IMR-90 (cell line): ENCODE measurements at regions not wholly inside any gene's neighbourhood (a gene's known extent, or its start where the extent isn't known, plus 50 kb on each side); places are given as distances from the start of the nearest gene placed in this dataset.

Experiments used
- ATAC-seq: fragments of 200-7000 bp; cut with Tn5 transposase; 2 replicates; pipeline ENCODE4 v1.9.1; 2020; ENCODE audit warnings: low read depth, mild to moderate bottlenecking, moderate library complexity
- BruUV-seq: library from RNA; stranded (reverse); fragments of 400-500 nt; replicated peaks from 2 replicates; lab custom pipeline; 2021; lab: Mats Ljungman, UMichigan
- CTCF ChIA-PET: fragments of 300-600 bp; formaldehyde crosslinking; extraction: SDS; loops from one replicate; lab custom pipeline; 2021; ENCODE audit warnings: antibody characterized with exemption; lab: Yijun Ruan, JAX
- POLR2A ChIA-PET: fragments of 300-600 bp; sonication (Branson Sonifier 250); formaldehyde crosslinking; loops from one replicate; lab custom pipeline; 2022; ENCODE audit warnings: antibody characterized with exemption; ENCODE audit not compliant: unreplicated experiment; lab: Charles Lee
- DNase-seq: peaks from one replicate; pipeline ENCODE4 v3.0.0; 2013
- H2AFZ ChIP-seq: replicated peaks from 2 replicates; pipeline ENCODE3; 2013; ENCODE audit warnings: low read length, mild to moderate bottlenecking; ENCODE audit not compliant: poor library complexity
- H2AK5ac ChIP-seq: 2 replicates; pipeline ENCODE4 v1.6.1; 2013; ENCODE audit warnings: low read depth, low read length, inconsistent platforms
- H2AK9ac ChIP-seq: replicated peaks from 2 replicates; pipeline ENCODE3; 2013; ENCODE audit warnings: mild to moderate bottlenecking, low read depth, low read length, moderate library complexity; ENCODE audit not compliant: poor library complexity
- H2BK120ac ChIP-seq: 2 replicates; pipeline ENCODE4 v1.6.1; 2013; ENCODE audit warnings: low read depth, low read length, inconsistent platforms
- H2BK15ac ChIP-seq: 3 replicates; pipeline ENCODE4 v1.6.1; 2013; ENCODE audit warnings: low read depth, low read length, inconsistent platforms
- H2BK20ac ChIP-seq: 2 replicates; pipeline ENCODE4 v1.6.1; 2013; ENCODE audit warnings: low read depth, mild to moderate bottlenecking, inconsistent platforms, low read length, moderate library complexity
- H2BK5ac ChIP-seq: 2 replicates; pipeline ENCODE4 v1.6.1; 2013; ENCODE audit warnings: mild to moderate bottlenecking, low read depth, low read length, inconsistent platforms; ENCODE audit not compliant: poor library complexity, severe bottlenecking
- H3K14ac ChIP-seq: replicated peaks from 2 replicates; pipeline ENCODE4 v1.6.1; 2013; ENCODE audit warnings: low read depth, low read length, inconsistent platforms
- H3K18ac ChIP-seq: 2 replicates; pipeline ENCODE4 v1.6.1; 2013; ENCODE audit warnings: low read depth, low read length, control low read depth
- H3K23ac ChIP-seq: 2 replicates; pipeline ENCODE4 v1.6.1; 2013; ENCODE audit warnings: low read depth, low read length, inconsistent platforms
- H3K27ac ChIP-seq: 2 replicates; pipeline ENCODE4 v1.5.1; 2013; ENCODE audit warnings: mild to moderate bottlenecking, control low read depth, low read length; ENCODE audit not compliant: insufficient read depth
- H3K27me3 ChIP-seq: 2 replicates; pipeline ENCODE4 v1.6.1; 2013; ENCODE audit warnings: low read length; ENCODE audit not compliant: control insufficient read depth, insufficient read depth
- H3K36me3 ChIP-seq: 2 replicates; pipeline ENCODE4 v1.6.1; 2013; ENCODE audit warnings: low read length, mixed read lengths; ENCODE audit not compliant: control insufficient read depth, insufficient read depth
- H3K4ac ChIP-seq: 2 replicates; pipeline ENCODE4 v1.6.1; 2013; ENCODE audit warnings: low read depth, low read length, inconsistent platforms
- H3K4me1 ChIP-seq: 2 replicates; pipeline ENCODE4 v1.6.1; 2013; ENCODE audit warnings: low read length, mixed read lengths; ENCODE audit not compliant: control insufficient read depth, insufficient read depth
- H3K4me2 ChIP-seq: 2 replicates; pipeline ENCODE4 v1.6.1; 2013; ENCODE audit warnings: low read depth, mild to moderate bottlenecking, control low read depth, low read length, moderate library complexity
- H3K4me3 ChIP-seq: 2 replicates; pipeline ENCODE4 v1.5.1; 2013; ENCODE audit warnings: low read depth, mild to moderate bottlenecking, control low read depth, low read length, moderate library complexity; ENCODE audit not compliant: insufficient read depth
- H3K56ac ChIP-seq: 2 replicates; pipeline ENCODE4 v1.6.1; 2013; ENCODE audit warnings: low read length, inconsistent platforms; ENCODE audit not compliant: insufficient read depth; ENCODE audit errors: extremely low read depth
- H3K79me1 ChIP-seq, 2 experiments: 2 replicates each; pipeline ENCODE4 v1.6.1; 2013; ENCODE audit warnings: low read length in 2 of 2, inconsistent platforms in 1 of 2, low read depth in 1 of 2
- H3K9ac ChIP-seq: 2 replicates; pipeline ENCODE4 v1.6.1; 2013; ENCODE audit warnings: low read depth, low read length, control low read depth
- H3K9me1 ChIP-seq: 2 replicates; pipeline ENCODE4 v1.6.1; 2013; ENCODE audit warnings: low read length, inconsistent platforms; ENCODE audit not compliant: insufficient read depth
- H3K9me3 ChIP-seq: 2 replicates; pipeline ENCODE4 v1.6.1; 2013; ENCODE audit warnings: low read length; ENCODE audit not compliant: control insufficient read depth, insufficient read depth
- H4K20me1 ChIP-seq: 2 replicates; pipeline ENCODE4 v1.6.1; 2013; ENCODE audit warnings: low read length, inconsistent platforms; ENCODE audit not compliant: insufficient read depth
- H4K5ac ChIP-seq: 2 replicates; pipeline ENCODE4 v1.6.1; 2013; ENCODE audit warnings: mild to moderate bottlenecking, low read depth, low read length, control low read depth
- H4K8ac ChIP-seq, 2 experiments: 2 replicates each; pipeline ENCODE4 v1.6.1; 2013; ENCODE audit warnings: low read depth in 2 of 2, low read length in 2 of 2, control low read depth in 1 of 2, inconsistent platforms in 1 of 2
- H4K91ac ChIP-seq: 2 replicates; pipeline ENCODE4 v1.6.1; 2013; ENCODE audit warnings: low read depth, low read length, inconsistent platforms; ENCODE audit not compliant: insufficient read depth
- CHD1 ChIP-seq: IDR thresholded peaks from 2 replicates; pipeline ENCODE4 v1.6.1; 2012; ENCODE audit warnings: low read depth, low read length, improper control_type of control experiment
- CTCF ChIP-seq: conservative IDR thresholded peaks from 2 replicates; pipeline ENCODE4 v1.5.1; 2012; ENCODE audit warnings: mild to moderate bottlenecking, low read depth, low read length, improper control_type of control experiment
- MAFK ChIP-seq: IDR thresholded peaks from 2 replicates; pipeline ENCODE4 v1.6.1; 2012; ENCODE audit warnings: low read depth, low read length, improper control_type of control experiment
- SMC3 ChIP-seq: fragments of 150-350 bp; IDR thresholded peaks from 2 replicates; pipeline ENCODE4 v1.6.1; 2016; ENCODE audit warnings: low read depth, mild to moderate bottlenecking, antibody characterized with exemption, low read length, moderate library complexity
- USF2 ChIP-seq: fragments of 150-350 bp; IDR thresholded peaks from 2 replicates; pipeline ENCODE4 v1.6.1; 2017; ENCODE audit warnings: mild to moderate bottlenecking, antibody characterized with exemption, low read length, low read depth
- WGBS, 2 experiments: methylation state at CpG; one replicate each; pipeline versions ENCODE4 v1.1.5 to v1.1.7; 2013; ENCODE audit warnings: missing lambda C conversion rate in 2 of 2; ENCODE audit not compliant: insufficient read length in 1 of 2; ENCODE audit errors: extremely low coverage in 2 of 2; 5-methylcytosine and 5-hydroxymethylcytosine counted together
- dilution Hi-C: fragments of 300-500 bp; cut with HindIII; formaldehyde crosslinking; loops from one replicate; pipeline ENCODE4 v1.14.3; 2018; ENCODE audit warnings: low sequenced_read_pairs; ENCODE audit not compliant: unreplicated experiment
- in situ Hi-C: fragments of 300-500 bp; cut with MboI; formaldehyde crosslinking; loops from 3 replicates; pipeline ENCODE4 v1.14.3; 2019; ENCODE audit warnings: low sequenced_read_pairs, inconsistent platforms, mixed read lengths
- intact Hi-C: fragments of 100-400 bp; cut with micrococcal nuclease; formaldehyde crosslinking; loops from 2 replicates; pipeline ENCODE4 v1.10.0; 2022

- ChIA-PET POLR2A (no interaction called here), CTCF (interaction anchor here (0.5 kb wide), 1 partner anchor 132 kb away, joined by 3 read pairs; no protein-coding TSS in a partner anchor)
- no peak overlapping the region for H3K9ac ChIP-seq
- no peak overlapping the region for H2AK9ac ChIP-seq
- no peak overlapping the region for H3K14ac ChIP-seq
- H3K27ac ChIP-seq = no peak overlapping the region
- peaks cover 82% of the 10 kb centered on the region for H4K20me1 ChIP-seq
- H4K8ac ChIP-seq = no peak overlapping the region
- H3K56ac ChIP-seq = no peak overlapping the region
- H3K4me3 ChIP-seq = no peak overlapping the region
- H3K9me1 ChIP-seq = peaks cover 70% of the 10 kb centered on the region
- no TSS peak for BruUV-seq
- peaks cover 52 to 96% of the 10 kb centered on the region in 2 experiments for H3K79me1 ChIP-seq
- H3K18ac ChIP-seq = no peak overlapping the region
- H3K36me3 ChIP-seq = peaks cover 2% of the 10 kb centered on the region; the same call in 1 of the 2 replicates
- no peak for TF ChIP-seq CTCF
- no peak for TF ChIP-seq SMC3
- TF ChIP-seq CHD1 = no peak
- TF ChIP-seq MAFK = no peak
- no peak for TF ChIP-seq USF2
- H2AK5ac ChIP-seq = peak overlapping the region; percentile 29
- no peak overlapping the region for H2BK15ac ChIP-seq
- no peak overlapping the region for H4K5ac ChIP-seq
- H3K9me3 ChIP-seq = no peaks in the 10 kb centered on the region
- dilution Hi-C loops (no loop called here), in situ Hi-C loops (no loop called here), intact Hi-C loops (loop anchor here (5.0 kb wide), 1 partner anchor 72 kb away; no protein-coding TSS in a partner anchor)
- no peak overlapping the region for H2BK20ac ChIP-seq
- no peaks in the 10 kb centered on the region for H3K27me3 ChIP-seq
- no peak overlapping the region for H2BK5ac ChIP-seq
- no peak overlapping the region for H2BK120ac ChIP-seq
- H4K91ac ChIP-seq = no peak overlapping the region
- ATAC-seq = no peak
- peaks cover 58% of the 10 kb centered on the region for H3K4me1 ChIP-seq
- no peak for DNase-seq
- H3K4ac ChIP-seq = peak overlapping the region; percentile 0; the same call in 1 of the 2 replicates
- H3K23ac ChIP-seq = no peak overlapping the region; the same call in 1 of the 2 replicates
- no peak overlapping the region for H2AFZ ChIP-seq
- no peak overlapping the region for H3K4me2 ChIP-seq
- WGBS, 2 experiments = no CpG with 5 or more reads among the region's 8 CpGs
Measured at GRCh38 chr2:120865656-120866055, 130.0 kb downstream of the GLI2 start.
